ENCODE measurements at regions not wholly inside any gene's neighbourhood (a gene's known extent, or its start where the extent isn't known, plus 50 kb on each side); places are given as distances from the start of the nearest gene placed in this dataset.

- no peak for FAIRE-seq
- no peak for DNase-seq (ENCODE audit: low spot score)
Observed at GRCh38 chr9:7957803-7958202, 158.2 kb upstream of the DMAC1 start.

- FAIRE-seq = no peak
- DNase-seq (ENCODE audit: low spot score) = no peak
Observed at GRCh38 chr9:7947577-7947976, 148.0 kb upstream of the DMAC1 start.

GRCh38 chr9:7946458-7946857 is 146.9 kb upstream of the DMAC1 start:
- DNase-seq (ENCODE audit: low spot score) = no peak
- no peak for FAIRE-seq

- DNase-seq (ENCODE audit: low spot score) = no peak
- no peak for FAIRE-seq
Observed at GRCh38 chr9:7944572-7944971, 145.0 kb upstream of the DMAC1 start.

- DNase-seq (ENCODE audit: low spot score) (no peak), FAIRE-seq (no peak)
Observed at GRCh38 chr9:7937761-7938491, 138.3 kb upstream of the DMAC1 start.

GRCh38 chr9:7936996-7937395 is 137.4 kb upstream of the DMAC1 start:
- DNase-seq (ENCODE audit: low spot score) (no peak), FAIRE-seq (no peak)

GRCh38 chr9:7936163-7936562 is 136.6 kb upstream of the DMAC1 start:
- no peak for DNase-seq (ENCODE audit: low spot score)

GRCh38 chr9:7935681-7936080 is 136.1 kb upstream of the DMAC1 start:
- DNase-seq (ENCODE audit: low spot score) = no peak
- FAIRE-seq = no peak

More at GRCh38 chr9:7936163-7936562, 136.6 kb upstream of the DMAC1 start:
- FAIRE-seq = no peak

- DNase-seq (ENCODE audit: low spot score) = no peak
- no peak for FAIRE-seq
Observed at GRCh38 chr9:7932767-7933166, 133.2 kb upstream of the DMAC1 start.

- FAIRE-seq = no peak
Observed at GRCh38 chr9:7930613-7931012, 131.0 kb upstream of the DMAC1 start.

GRCh38 chr9:7921545-7922197 is 122.1 kb upstream of the DMAC1 start:
- FAIRE-seq (no peak), DNase-seq (ENCODE audit: low spot score) (no peak)

More at GRCh38 chr9:7930613-7931012, 131.0 kb upstream of the DMAC1 start:
- DNase-seq (ENCODE audit: low spot score) = no peak

GRCh38 chr9:7912037-7912535 is 112.5 kb upstream of the DMAC1 start:
- no peak for DNase-seq (ENCODE audit: low spot score)
- FAIRE-seq = no peak

- no peak for FAIRE-seq
- no peak for DNase-seq (ENCODE audit: low spot score)
Observed at GRCh38 chr9:7910426-7911020, 110.9 kb upstream of the DMAC1 start.

- FAIRE-seq = no peak
- DNase-seq (ENCODE audit: low spot score) = no peak
Observed at GRCh38 chr9:7909537-7909936, 110.0 kb upstream of the DMAC1 start.

- FAIRE-seq (no peak), DNase-seq (ENCODE audit: low spot score) (no peak)
Observed at GRCh38 chr9:7907551-7908337, 108.2 kb upstream of the DMAC1 start.

- FAIRE-seq (no peak), DNase-seq (ENCODE audit: low spot score) (no peak)
Observed at GRCh38 chr9:7906783-7907550, 107.4 kb upstream of the DMAC1 start.

GRCh38 chr9:7901621-7902020 is 102.0 kb upstream of the DMAC1 start:
- DNase-seq (ENCODE audit: low spot score) (no peak), FAIRE-seq (no peak)

- DNase-seq (ENCODE audit: low spot score) (no peak), FAIRE-seq (no peak)
Observed at GRCh38 chr9:7900541-7900940, 101.0 kb upstream of the DMAC1 start.

GRCh38 chr9:7899753-7900152 is 100.2 kb upstream of the DMAC1 start:
- no peak for FAIRE-seq
- no peak for DNase-seq (ENCODE audit: low spot score)

- FAIRE-seq (no peak), DNase-seq (ENCODE audit: low spot score) (no peak)
Observed at GRCh38 chr9:7894231-7894630, 94.7 kb upstream of the DMAC1 start.

GRCh38 chr9:7892975-7893374 is 93.4 kb upstream of the DMAC1 start:
- DNase-seq (ENCODE audit: low spot score) (no peak), FAIRE-seq (no peak)
